ENCODE measurements at regions not wholly inside any gene's neighbourhood (a gene's known extent, or its start where the extent isn't known, plus 50 kb on each side); places are given as distances from the start of the nearest gene placed in this dataset.

GRCh38 chr6:56708810-56709597, 66.3 kb upstream of the DST start:
- TF ChIP-seq CTCF (IDR thresholded peaks at IDR 0.05) (peak; percentile 26 to 57 (median 48)), POLR2AphosphoS5 (IDR thresholded peaks at IDR 0.05) (no peak)
